Endothelial cell of umbilical vein (primary cell): ENCODE measurements at regions not wholly inside any gene's neighbourhood (a gene's known extent, or its start where the extent isn't known, plus 50 kb on each side); places are given as distances from the start of the nearest gene placed in this dataset.

Source experiments
- BruUV-seq: library from RNA; stranded (reverse); fragments of 400-500 nt; replicated peaks from 2 replicates; lab custom pipeline; 2021; lab: Mats Ljungman, UMichigan
- CTCF ChIA-PET: fragments of 300-600, 350-600 bp; sonication (Branson Sonifier 250); formaldehyde crosslinking; loops from one replicate; lab custom pipeline; 2021; ENCODE audit warnings: antibody characterized with exemption, inconsistent platforms; lab: Charles Lee
- POLR2A ChIA-PET: fragments of 300-600, 350-600 bp; sonication (Branson Sonifier 250); formaldehyde crosslinking; loops from one replicate; lab custom pipeline; 2021; ENCODE audit warnings: antibody characterized with exemption, inconsistent platforms; lab: Charles Lee
- DNase-seq: peaks from one replicate; pipeline ENCODE4 v3.0.0-alpha.2; 2011; ENCODE audit warnings: low read depth, low spot score
- FAIRE-seq: peaks from 2 replicates; lab custom pipeline; 2011; peaks lifted over from hg19 to GRCh38; lab: Jason Lieb, UNC
- H2AFZ ChIP-seq: 2 replicates; pipeline ENCODE4 v1.6.0; 2012; ENCODE audit warnings: low read depth, low read length, control low read depth, inconsistent platforms
- H3K27ac ChIP-seq: 2 replicates; pipeline ENCODE4 v1.5.1; 2011; ENCODE audit warnings: low read depth, mild to moderate bottlenecking, control low read depth, low read length, moderate library complexity; ENCODE audit not compliant: insufficient read depth
- H3K27me3 ChIP-seq, 2 experiments: 2 replicates each; pipeline versions ENCODE4 v1.6.0 to v1.6.1; 2011; ENCODE audit warnings: low read length in 2 of 2, mixed read lengths in 1 of 2; ENCODE audit not compliant: control insufficient read depth in 2 of 2, insufficient read depth in 2 of 2
- H3K36me3 ChIP-seq, 2 experiments: 2 replicates in 1 of 2; 3 replicates in 1 of 2; pipeline ENCODE4 v1.5.1; 2011; ENCODE audit warnings: low read length in 2 of 2, mild to moderate bottlenecking in 1 of 2, moderate library complexity in 1 of 2; ENCODE audit not compliant: control insufficient read depth in 2 of 2, insufficient read depth in 2 of 2; ENCODE audit errors: extremely low read depth in 1 of 2
- H3K4me1 ChIP-seq: 3 replicates; pipeline ENCODE4 v1.5.1; 2011; ENCODE audit warnings: mild to moderate bottlenecking, low read length; ENCODE audit not compliant: control insufficient read depth, insufficient read depth; ENCODE audit errors: extremely low read depth
- H3K4me2 ChIP-seq: 2 replicates; pipeline ENCODE4 v1.6.1; 2011; ENCODE audit warnings: low read length, control low read depth, mixed read lengths; ENCODE audit not compliant: insufficient read depth
- H3K4me3 ChIP-seq, 3 experiments: fragments of 200-600 bp in 1 of 3; sonication (generic), shearing (Covaris generic) in 1 of 3; replicated peaks in 1 of 3; 2 replicates each; pipeline ENCODE4 v1.5.1; 2011 to 2016; ENCODE audit warnings: control low read depth in 3 of 3, low read length in 3 of 3, mild to moderate bottlenecking in 2 of 3, inconsistent platforms in 1 of 3, low read depth in 1 of 3, moderate library complexity in 1 of 3; ENCODE audit not compliant: insufficient read depth in 1 of 3
- H3K79me2 ChIP-seq: 2 replicates; pipeline ENCODE4 v1.6.0; 2012; ENCODE audit warnings: low read length, inconsistent platforms; ENCODE audit not compliant: control insufficient read depth, insufficient read depth
- H3K9ac ChIP-seq: replicated peaks from 2 replicates; pipeline ENCODE3; 2011; ENCODE audit warnings: low read length, control low read depth; ENCODE audit not compliant: insufficient read depth; ENCODE audit errors: extremely low read depth
- H3K9me1 ChIP-seq: replicated peaks from 3 replicates; pipeline ENCODE4 v1.6.0; 2011; ENCODE audit warnings: mild to moderate bottlenecking, low read length; ENCODE audit not compliant: control insufficient read depth, insufficient read depth; ENCODE audit errors: extremely low read depth
- H3K9me3 ChIP-seq: replicated peaks from 2 replicates; pipeline ENCODE4 v1.5.1; 2012; ENCODE audit warnings: low read length, inconsistent platforms; ENCODE audit not compliant: control insufficient read depth, insufficient read depth
- H4K20me1 ChIP-seq: replicated peaks from 2 replicates; pipeline ENCODE3; 2011; ENCODE audit warnings: mild to moderate bottlenecking, low read length; ENCODE audit not compliant: control insufficient read depth, insufficient read depth; ENCODE audit errors: extremely low read depth
- CTCF ChIP-seq, 2 donors: IDR thresholded peaks; 1 replicate in 1 of 2; 2 replicates in 1 of 2; pipeline ENCODE4 v1.5.1; 2011; ENCODE audit warnings: low read length in 2 of 2, mild to moderate bottlenecking in 2 of 2, moderate library complexity in 2 of 2, control low read depth in 1 of 2, inconsistent platforms in 1 of 2, low read depth in 1 of 2; ENCODE audit not compliant: insufficient read depth in 1 of 2; ENCODE audit errors: extremely low read depth in 1 of 2
- EZH2 ChIP-seq: IDR thresholded peaks from 2 replicates; pipeline ENCODE4 v1.6.1; 2012; ENCODE audit warnings: borderline replicate concordance, low read depth, mild to moderate bottlenecking, moderate library complexity, low read length, inconsistent platforms; ENCODE audit not compliant: severe bottlenecking
- FOS ChIP-seq: IDR thresholded peaks from 2 replicates; pipeline ENCODE4 v1.6.1; 2011; ENCODE audit warnings: mild to moderate bottlenecking, low read length, moderate library complexity, borderline replicate concordance; ENCODE audit not compliant: insufficient read depth
- GATA2 ChIP-seq: IDR thresholded peaks from 2 replicates; pipeline ENCODE4 v1.7.0; 2011; ENCODE audit warnings: low read depth, mild to moderate bottlenecking, moderate library complexity, mixed read lengths, low read length; ENCODE audit not compliant: insufficient read length, insufficient read depth
- JUN ChIP-seq: IDR thresholded peaks from 2 replicates; pipeline ENCODE4 v1.6.1; 2011; ENCODE audit warnings: borderline replicate concordance, low read depth; ENCODE audit not compliant: insufficient read length, insufficient read depth
- MYC ChIP-seq: IDR thresholded peaks from one replicate; pipeline ENCODE4 v1.6.1; 2011; ENCODE audit warnings: mild to moderate bottlenecking, low read depth, low read length
- POLR2A ChIP-seq: IDR thresholded peaks from 2 replicates; pipeline ENCODE4 v1.6.1; 2012; ENCODE audit warnings: low read depth, mild to moderate bottlenecking, control low read depth, low read length
- POLR2AphosphoS5 ChIP-seq: IDR thresholded peaks from 2 replicates; pipeline ENCODE4 v1.6.1; 2012; ENCODE audit warnings: low read depth, mild to moderate bottlenecking, control low read depth, low read length, moderate library complexity; ENCODE audit not compliant: insufficient read depth
- dilution Hi-C: fragments of 300-500 bp; cut with MboI; formaldehyde crosslinking; loops from one replicate; pipeline ENCODE4 v1.15.0; 2019; ENCODE audit warnings: low sequenced_read_pairs; ENCODE audit not compliant: extremely low pct_ligation_motif_present
- intact Hi-C: fragments of 100-400 bp; cut with micrococcal nuclease; formaldehyde crosslinking; loops from one replicate; pipeline ENCODE4 v1.10.0; 2022
- TF ChIP-seq, protein P1 (sequence below): IDR thresholded peaks from 2 replicates; pipeline ENCODE4 v1.6.1; 2011; ENCODE audit not compliant: insufficient read depth, insufficient read length

GRCh38 chr2:147614471-147614870 is 230.4 kb upstream of the ACVR2A start:
- Histone ChIP-seq H3K27me3 (no peaks in the 10 kb centered on the region), H3K9me1 (no peaks in the 10 kb centered on the region), H3K4me3 (no peak overlapping the region), H3K4me2 (no peak overlapping the region), H3K36me3 (no peaks in the 10 kb centered on the region), H3K27ac (no peak overlapping the region), H3K79me2 (no peaks in the 10 kb centered on the region), H3K9me3 (no peaks in the 10 kb centered on the region), H3K9ac (no peak overlapping the region), H4K20me1 (no peaks in the 10 kb centered on the region), H3K4me1 (no peaks in the 10 kb centered on the region), H2AFZ (no peak overlapping the region)
- TF ChIP-seq JUN (no peak), FOS (no peak), POLR2A (no peak), EZH2 (no peak), GATA2 (no peak), POLR2AphosphoS5 (no peak), MYC (no peak), CTCF (IDR thresholded peaks at IDR 0.05; ENCODE audit: extremely low read depth in 1 of 2, insufficient read depth in 1 of 2, low read depth in 1 of 2, low read length in 2 of 2) (no peak)
- TF ChIP-seq, protein P1, sequence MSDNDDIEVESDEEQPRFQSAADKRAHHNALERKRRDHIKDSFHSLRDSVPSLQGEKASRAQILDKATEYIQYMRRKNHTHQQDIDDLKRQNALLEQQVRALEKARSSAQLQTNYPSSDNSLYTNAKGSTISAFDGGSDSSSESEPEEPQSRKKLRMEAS, result no peak
- FAIRE-seq (no peak), DNase-seq (no peak)
- dilution Hi-C loops (no loop called here), intact Hi-C loops (no loop called here)
- ChIA-PET CTCF (no interaction called here), POLR2A (no interaction called here)
- BruUV-seq, result no TSS peak
